PC-9 (cell line): ENCODE measurements at regions not wholly inside any gene's neighbourhood (a gene's known extent, or its start where the extent isn't known, plus 50 kb on each side); places are given as distances from the start of the nearest gene placed in this dataset.

ENCODE experiments used
- CTCF ChIP-seq: fragments of 200-600 bp; sonication (generic); conservative IDR thresholded peaks from 2 replicates; pipeline ENCODE4 v1.6.1; 2017; ENCODE audit warnings: mixed run types, antibody characterized with exemption, mild to moderate bottlenecking, moderate library complexity
- EZH2 ChIP-seq: fragments of 200-600 bp; sonication (generic); IDR thresholded peaks from 2 replicates; pipeline ENCODE4 v1.8.0; 2017; ENCODE audit warnings: antibody characterized with exemption, low read depth

- no peak for TF ChIP-seq CTCF
- TF ChIP-seq EZH2 = no peak
These were observed 66.0 kb upstream of the DOCK9 start for GRCh38 chr13:99043831-99044231.
